Right atrium auricular region (tissue), 2 donors: ENCODE measurements at regions not wholly inside any gene's neighbourhood (a gene's known extent, or its start where the extent isn't known, plus 50 kb on each side); places are given as distances from the start of the nearest gene placed in this dataset.
"Not testable (repeated sequence)": the region's sequence is repeated elsewhere in the genome, so short reads cannot be mapped to it uniquely, and the experiment has no call there.

ENCODE experiments used
- DNase-seq: peaks from one replicate; pipeline ENCODE4 v3.0.0-alpha.2; 2019; ENCODE audit warnings: low spot score
- H3K27ac ChIP-seq, 2 donors: fragments of 200-600 bp; sonication (generic); 1 replicate in 1 of 2; 2 replicates in 1 of 2; pipeline ENCODE4 v1.5.1; 2016 to 2019
- H3K27me3 ChIP-seq, 2 donors: fragments of 200-600 bp; sonication (generic); one replicate each; pipeline versions ENCODE4 v1.5.1 to v1.6.0; 2017 to 2019
- H3K36me3 ChIP-seq: fragments of 200-600 bp; sonication (generic); one replicate; pipeline ENCODE4 v1.5.1; 2016
- H3K4me1 ChIP-seq, 2 donors: fragments of 200-600 bp; sonication (generic); one replicate each; pipeline versions ENCODE4 v1.5.1 to v1.6.0; 2017 to 2019
- H3K4me3 ChIP-seq, 2 donors: fragments of 200-600 bp; sonication (generic); 1 replicate in 1 of 2; 2 replicates in 1 of 2; pipeline ENCODE4 v1.5.1; 2017 to 2019; ENCODE audit warnings: mild to moderate bottlenecking in 1 of 2, moderate library complexity in 1 of 2
- H3K9me3 ChIP-seq, 2 donors: fragments of 200-600 bp; sonication (generic); one replicate each; pipeline ENCODE4 v1.5.1; 2019
- TF ChIP-seq, protein P1 (sequence below), 2 donors: fragments of 200-600 bp; sonication (generic); IDR thresholded peaks; one replicate each; pipeline ENCODE4 v1.5.1; 2019; ENCODE audit warnings: antibody characterized with exemption in 2 of 2

DNA sequence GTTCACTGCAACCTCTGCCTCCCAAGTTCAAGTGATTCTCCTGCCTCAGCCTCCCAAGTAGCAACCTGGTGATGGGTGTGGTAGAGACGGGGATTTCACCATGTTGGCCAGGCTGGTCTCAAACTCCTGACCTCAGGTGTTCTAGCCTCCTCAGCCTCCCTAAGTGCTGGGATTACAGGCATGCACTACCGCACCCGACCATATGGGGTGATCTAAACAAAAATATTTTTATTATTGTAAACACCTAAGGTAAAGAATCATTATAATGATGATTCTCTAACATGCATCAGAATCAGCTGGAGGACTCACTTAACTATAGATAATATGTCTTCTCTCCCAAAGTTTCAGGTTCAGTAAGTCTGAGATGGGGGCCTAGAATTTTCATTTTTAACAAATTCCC is 96.2 kb upstream of the ALG10 start:
- Histone ChIP-seq H3K4me3 (no peak overlapping the region), H3K27ac (no peak overlapping the region), H3K4me1 (no peaks in the 10 kb centered on the region), H3K27me3 (no peaks in the 10 kb centered on the region), H3K9me3 (peaks cover 0 to 22% of the 10 kb centered on the region in 2 donors), H3K36me3 (no peaks in the 10 kb centered on the region)
- TF ChIP-seq, protein P1, sequence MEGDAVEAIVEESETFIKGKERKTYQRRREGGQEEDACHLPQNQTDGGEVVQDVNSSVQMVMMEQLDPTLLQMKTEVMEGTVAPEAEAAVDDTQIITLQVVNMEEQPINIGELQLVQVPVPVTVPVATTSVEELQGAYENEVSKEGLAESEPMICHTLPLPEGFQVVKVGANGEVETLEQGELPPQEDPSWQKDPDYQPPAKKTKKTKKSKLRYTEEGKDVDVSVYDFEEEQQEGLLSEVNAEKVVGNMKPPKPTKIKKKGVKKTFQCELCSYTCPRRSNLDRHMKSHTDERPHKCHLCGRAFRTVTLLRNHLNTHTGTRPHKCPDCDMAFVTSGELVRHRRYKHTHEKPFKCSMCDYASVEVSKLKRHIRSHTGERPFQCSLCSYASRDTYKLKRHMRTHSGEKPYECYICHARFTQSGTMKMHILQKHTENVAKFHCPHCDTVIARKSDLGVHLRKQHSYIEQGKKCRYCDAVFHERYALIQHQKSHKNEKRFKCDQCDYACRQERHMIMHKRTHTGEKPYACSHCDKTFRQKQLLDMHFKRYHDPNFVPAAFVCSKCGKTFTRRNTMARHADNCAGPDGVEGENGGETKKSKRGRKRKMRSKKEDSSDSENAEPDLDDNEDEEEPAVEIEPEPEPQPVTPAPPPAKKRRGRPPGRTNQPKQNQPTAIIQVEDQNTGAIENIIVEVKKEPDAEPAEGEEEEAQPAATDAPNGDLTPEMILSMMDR (IDR thresholded peaks at IDR 0.05), result no peak
- DNase-seq, result no peak

DNA sequence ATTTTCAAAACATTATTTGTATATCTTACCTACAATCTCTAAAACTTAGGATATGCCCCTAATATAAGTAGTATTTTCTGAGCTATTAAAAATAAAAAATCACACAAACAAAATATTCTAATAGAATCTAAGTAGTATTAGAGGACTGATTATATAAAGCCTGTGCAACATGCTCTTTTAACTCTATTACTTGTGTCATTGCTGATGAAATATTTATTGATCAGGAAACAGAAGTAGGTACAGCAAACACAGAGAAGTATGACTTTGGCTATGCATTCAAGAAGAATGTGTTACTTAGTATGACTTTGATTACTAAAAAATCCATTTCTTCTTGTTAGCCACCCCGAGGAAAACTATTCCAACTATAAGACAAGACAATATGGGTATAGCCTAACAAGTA is 84.6 kb upstream of the ALG10 start:
- H3K27me3 ChIP-seq, H3K9me3 ChIP-seq, DNase-seq, H3K4me3 ChIP-seq, H3K36me3 ChIP-seq, H3K4me1 ChIP-seq, H3K27ac ChIP-seq: not testable (repeated sequence)

DNA sequence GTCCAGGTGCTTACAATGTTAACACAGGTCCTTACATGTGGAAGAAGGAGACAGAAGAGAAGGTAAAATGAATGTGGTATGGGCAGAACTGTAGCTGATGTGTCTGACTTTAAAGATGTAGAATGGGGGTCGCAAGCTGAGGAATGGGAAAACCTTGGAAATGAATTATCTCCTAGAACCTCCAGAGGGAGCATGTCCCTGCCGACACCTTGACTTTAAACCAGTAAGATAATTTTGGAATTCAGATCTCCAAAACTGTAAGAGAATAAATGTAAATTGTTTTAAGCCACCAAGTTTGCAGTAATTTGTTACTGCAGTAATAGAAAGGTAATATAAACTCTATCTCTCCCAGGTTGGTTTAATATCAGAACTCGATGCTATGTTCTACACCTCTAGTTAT is 80.1 kb upstream of the ALG10 start:
- no peak for DNase-seq
- Histone ChIP-seq H3K27me3 (no peaks in the 10 kb centered on the region), H3K27ac (no peak overlapping the region), H3K36me3 (no peaks in the 10 kb centered on the region), H3K4me3 (no peak overlapping the region), H3K9me3 (no peaks in the 10 kb centered on the region), H3K4me1 (no peaks in the 10 kb centered on the region)
- TF ChIP-seq, protein P1 (IDR thresholded peaks at IDR 0.05), result no peak

DNA sequence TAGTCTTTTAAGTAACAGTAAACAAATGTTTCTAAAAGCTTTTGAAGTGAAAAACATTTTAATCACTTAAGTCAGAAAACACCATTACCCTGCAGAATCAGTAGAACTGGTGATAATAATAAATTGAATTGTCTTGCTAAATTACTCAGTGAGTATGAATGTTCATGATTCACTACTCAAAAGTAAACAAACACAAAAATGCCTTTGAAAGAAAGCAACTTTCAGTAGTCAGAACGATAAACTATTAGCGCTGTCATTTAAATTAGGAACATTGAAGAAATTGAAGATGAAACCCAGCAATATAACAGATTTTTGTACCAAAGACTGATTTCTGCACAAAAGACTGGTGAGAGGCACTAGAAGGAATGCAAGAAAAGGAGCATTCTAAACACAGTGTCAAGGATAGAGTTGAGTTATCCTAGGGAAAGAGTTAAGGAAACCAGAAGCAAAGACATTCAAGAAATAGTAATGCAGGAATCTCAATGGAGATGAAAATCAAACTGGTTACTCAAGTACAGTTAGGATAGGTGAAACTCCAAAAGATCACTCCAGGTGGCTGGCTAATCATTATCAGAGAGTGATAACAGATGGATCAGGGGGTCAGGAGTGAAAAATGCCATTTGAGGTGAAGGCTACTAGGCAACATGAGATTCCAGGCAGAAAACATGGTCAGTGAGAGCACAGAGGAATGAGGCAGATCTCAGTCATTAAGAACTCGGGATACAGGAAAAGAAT is 77.4 kb upstream of the ALG10 start:
- no peak overlapping the region for H3K27ac ChIP-seq
- H3K27me3 ChIP-seq, result no peaks in the 10 kb centered on the region
- TF ChIP-seq, protein P1 (IDR thresholded peaks at IDR 0.05), result no peak
- H3K4me1 ChIP-seq, result no peaks in the 10 kb centered on the region
- no peak overlapping the region for H3K4me3 ChIP-seq
- H3K36me3 ChIP-seq, result no peaks in the 10 kb centered on the region
- H3K9me3 ChIP-seq, result peaks cover 0 to 14% of the 10 kb centered on the region in 2 donors
- DNase-seq, result no peak

DNA sequence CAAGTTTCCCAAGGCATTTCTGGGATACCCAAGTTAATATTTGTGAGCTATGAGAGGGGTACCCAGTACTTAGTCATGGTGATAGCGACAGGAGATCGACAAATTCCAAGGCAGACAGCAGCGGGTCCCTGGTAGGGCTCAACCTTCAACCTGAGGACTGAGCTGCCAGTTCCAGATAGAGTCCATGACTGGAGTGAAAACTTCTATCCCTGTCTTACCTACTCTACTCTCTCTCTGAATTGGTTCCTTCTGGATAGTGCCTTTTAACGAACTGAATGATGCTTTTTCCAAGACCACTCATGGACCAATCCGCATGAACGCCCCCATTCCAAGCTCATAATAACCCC is 76.9 kb upstream of the ALG10 start:
- TF ChIP-seq, protein P1 (IDR thresholded peaks at IDR 0.05), result no peak
- DNase-seq, result no peak

GRCh38 chr12:33966219-33966618 is 56.1 kb upstream of the ALG10 start:
- H3K4me1 ChIP-seq, H3K9me3 ChIP-seq, H3K36me3 ChIP-seq, H3K27ac ChIP-seq, H3K4me3 ChIP-seq, H3K27me3 ChIP-seq, DNase-seq: not testable (repeated sequence)

More for the DNA sequence above, 76.9 kb upstream of the ALG10 start:
- Histone ChIP-seq H3K27me3 (no peaks in the 10 kb centered on the region), H3K4me3 (no peak overlapping the region), H3K27ac (no peak overlapping the region), H3K36me3 (no peaks in the 10 kb centered on the region), H3K4me1 (no peaks in the 10 kb centered on the region), H3K9me3 (peaks cover 0 to 20% of the 10 kb centered on the region in 2 donors)

DNA sequence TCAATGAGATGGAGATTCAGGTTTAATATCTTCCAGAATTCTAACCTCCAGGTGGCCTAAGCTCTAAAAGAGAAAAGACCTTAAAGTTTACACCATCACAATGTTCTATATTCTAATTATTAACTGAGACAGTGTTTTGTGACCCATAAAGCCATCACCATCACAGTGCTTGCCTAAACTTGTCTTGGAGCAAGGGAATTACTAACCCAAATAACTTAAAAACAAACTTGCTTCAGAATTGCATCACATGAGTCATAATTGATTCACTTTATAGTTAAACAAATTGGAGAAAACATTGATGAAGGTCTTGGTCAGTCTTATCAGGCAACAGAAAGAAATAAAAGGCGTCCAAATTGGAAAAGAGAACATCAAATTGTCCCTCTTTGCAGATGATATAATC is 54.5 kb upstream of the ALG10 start:
- H3K4me3 ChIP-seq, result no peak overlapping the region
- no peaks in the 10 kb centered on the region for H3K36me3 ChIP-seq
- no peaks in the 10 kb centered on the region for H3K4me1 ChIP-seq
- DNase-seq, result no peak
- no peaks in the 10 kb centered on the region for H3K9me3 ChIP-seq
- TF ChIP-seq, protein P1 (IDR thresholded peaks at IDR 0.05), result no peak
- no peak overlapping the region for H3K27ac ChIP-seq
- no peaks in the 10 kb centered on the region for H3K27me3 ChIP-seq
